HG02870 (cell line): ENCODE measurements at regions not wholly inside any gene's neighbourhood (a gene's known extent, or its start where the extent isn't known, plus 50 kb on each side); places are given as distances from the start of the nearest gene placed in this dataset.

Source experiments
- ATAC-seq: cut with Tn5 transposase; IDR thresholded peaks from one replicate; pipeline ENCODE4 v1.9.1; 2021; ENCODE audit warnings: mild to moderate bottlenecking, moderate library complexity; ENCODE audit not compliant: unreplicated experiment

DNA sequence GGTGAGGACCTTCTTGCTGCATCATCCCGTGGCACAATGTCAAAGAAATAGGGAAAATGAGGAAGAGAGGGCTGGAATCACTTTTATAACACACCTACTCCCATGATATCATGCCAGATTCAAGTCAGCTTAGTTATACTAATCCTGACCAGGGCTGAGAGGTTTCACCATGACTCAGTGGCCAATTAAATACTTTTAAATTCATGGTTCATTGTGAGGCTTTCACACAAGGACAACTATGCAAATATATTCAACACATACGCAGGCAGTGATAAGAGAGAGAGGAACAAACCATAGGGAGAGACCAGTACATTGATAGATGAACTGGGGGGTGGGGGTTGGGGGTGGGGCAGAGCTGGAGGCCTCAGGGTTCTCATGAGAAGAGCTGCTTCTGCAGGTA, 313.1 kb downstream of the LRFN2 start:
- no peak for ATAC-seq

DNA sequence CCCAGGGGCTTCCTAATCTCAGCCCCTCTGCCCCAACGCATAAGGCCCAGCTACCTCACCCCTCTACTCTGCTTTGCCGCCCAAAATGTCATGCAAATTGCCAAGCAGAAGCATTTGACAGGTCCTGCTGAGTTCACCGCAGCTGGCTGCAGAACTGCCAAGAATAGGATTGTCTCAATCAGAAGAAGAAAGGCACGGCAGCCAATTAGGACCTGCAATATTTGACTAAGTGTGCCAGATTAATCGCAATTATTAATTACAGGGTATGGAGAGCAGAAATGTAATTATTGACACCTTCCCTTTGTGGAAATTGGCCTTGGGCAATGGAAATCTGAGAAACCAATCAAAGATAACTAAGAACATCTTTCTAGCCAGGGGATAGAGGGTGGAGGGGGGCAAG, 318.6 kb downstream of the LRFN2 start:
- no peak for ATAC-seq

DNA sequence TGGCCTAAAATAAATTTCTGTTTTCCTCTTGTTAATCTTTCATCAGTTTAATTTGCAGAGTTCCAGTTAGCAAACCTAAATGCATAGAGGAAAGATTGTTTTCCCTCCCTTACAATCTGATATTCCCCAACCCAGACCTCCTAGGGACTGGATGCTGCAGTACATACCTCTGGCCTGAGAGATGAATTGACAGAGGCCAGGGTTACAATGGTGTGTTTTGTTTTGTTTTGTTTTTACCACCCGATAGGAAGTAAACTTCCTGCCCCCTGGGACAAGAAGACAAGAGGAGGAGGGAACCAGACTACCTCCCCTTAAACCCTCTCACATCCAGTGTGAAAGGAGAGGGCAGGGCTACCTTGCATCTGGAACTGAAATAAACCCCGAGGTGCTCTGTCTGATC, 319.0 kb downstream of the LRFN2 start:
- no peak for ATAC-seq

DNA sequence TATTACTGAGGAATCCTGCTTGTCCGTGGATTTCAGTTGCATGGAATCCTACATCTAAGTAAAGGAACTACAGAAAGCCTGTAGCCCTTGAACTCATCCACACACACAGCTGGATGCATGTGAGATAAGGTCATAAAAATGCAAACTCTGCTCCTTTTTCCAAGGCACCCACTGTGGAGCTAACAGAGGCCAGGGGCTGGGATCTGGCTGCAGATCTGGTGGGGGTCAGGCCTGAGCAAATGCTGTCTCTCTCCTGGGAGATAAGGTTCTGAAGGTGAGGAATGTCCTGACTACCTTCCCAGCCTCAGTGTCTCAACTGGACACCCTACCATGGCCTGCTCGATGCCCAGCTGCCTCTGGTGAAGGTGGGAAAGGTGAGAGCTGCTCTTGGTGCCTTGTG, 321.5 kb downstream of the LRFN2 start:
- ATAC-seq = no peak

DNA sequence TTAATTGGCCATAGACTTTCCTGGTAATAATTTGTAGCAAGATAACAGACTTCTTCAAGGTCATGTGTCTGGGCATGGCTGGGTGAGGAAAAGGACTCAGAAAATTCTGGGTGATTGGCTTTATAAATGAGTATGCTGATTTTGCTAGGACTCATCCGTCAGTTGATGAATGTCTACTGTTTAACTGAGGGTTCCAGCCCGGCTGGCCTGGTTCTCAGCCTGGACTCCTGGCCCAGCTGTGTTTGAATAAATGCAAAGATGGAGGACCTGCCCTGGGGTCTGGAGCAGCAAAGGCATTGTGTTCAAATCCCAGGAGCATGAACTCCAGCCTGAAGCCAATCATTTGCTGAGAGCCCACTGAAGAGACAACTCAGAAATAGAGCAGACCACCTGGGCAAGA, 323.2 kb downstream of the LRFN2 start:
- ATAC-seq = no peak

- no peak for ATAC-seq
Measured at GRCh38 chr6:40262363-40262762, 324.8 kb downstream of the LRFN2 start.

- no peak for ATAC-seq
Measured at GRCh38 chr6:40258531-40258930, 324.3 kb upstream of the MOCS1 start.

GRCh38 chr6:40256831-40257230, 322.6 kb upstream of the MOCS1 start:
- ATAC-seq = no peak

DNA sequence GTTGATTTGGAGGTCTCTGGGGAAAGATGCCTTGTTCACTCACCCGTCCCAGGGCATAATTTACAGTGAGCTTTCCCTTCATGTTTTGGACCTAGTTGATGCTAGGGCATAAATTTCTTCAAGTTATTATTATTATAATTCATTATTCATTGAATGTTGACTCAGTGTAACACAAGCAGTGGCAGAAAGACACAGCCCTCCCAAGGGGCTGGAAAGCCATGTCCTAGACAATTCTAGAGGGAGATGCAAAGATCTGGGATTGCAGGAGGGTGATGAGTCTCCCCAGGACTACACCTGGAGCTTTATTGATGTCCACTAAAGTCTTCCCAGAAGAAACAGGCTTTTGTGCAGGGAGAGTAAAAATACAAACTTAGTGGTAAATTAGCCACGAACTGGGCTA, 322.0 kb upstream of the MOCS1 start:
- ATAC-seq = no peak

DNA sequence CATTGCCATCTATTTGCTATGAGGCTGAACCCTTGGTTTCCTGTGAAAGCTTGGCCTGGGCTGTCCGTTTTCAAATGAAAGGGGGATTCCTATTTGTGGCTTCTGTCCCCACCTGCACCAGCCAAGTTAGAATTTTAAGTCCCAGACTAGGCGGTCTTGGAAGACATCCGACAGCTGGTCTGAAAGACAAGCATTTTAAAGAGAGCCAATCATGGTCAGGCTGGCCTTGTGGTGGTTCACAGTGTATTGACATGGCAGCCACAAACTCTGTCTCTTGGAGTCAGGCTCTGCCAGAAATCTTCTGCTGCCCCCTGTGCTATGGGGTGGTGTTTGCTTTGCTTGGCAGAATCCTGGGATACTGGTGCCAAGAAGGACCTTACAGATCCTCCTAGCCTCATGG, 319.2 kb upstream of the MOCS1 start:
- no peak for ATAC-seq

DNA sequence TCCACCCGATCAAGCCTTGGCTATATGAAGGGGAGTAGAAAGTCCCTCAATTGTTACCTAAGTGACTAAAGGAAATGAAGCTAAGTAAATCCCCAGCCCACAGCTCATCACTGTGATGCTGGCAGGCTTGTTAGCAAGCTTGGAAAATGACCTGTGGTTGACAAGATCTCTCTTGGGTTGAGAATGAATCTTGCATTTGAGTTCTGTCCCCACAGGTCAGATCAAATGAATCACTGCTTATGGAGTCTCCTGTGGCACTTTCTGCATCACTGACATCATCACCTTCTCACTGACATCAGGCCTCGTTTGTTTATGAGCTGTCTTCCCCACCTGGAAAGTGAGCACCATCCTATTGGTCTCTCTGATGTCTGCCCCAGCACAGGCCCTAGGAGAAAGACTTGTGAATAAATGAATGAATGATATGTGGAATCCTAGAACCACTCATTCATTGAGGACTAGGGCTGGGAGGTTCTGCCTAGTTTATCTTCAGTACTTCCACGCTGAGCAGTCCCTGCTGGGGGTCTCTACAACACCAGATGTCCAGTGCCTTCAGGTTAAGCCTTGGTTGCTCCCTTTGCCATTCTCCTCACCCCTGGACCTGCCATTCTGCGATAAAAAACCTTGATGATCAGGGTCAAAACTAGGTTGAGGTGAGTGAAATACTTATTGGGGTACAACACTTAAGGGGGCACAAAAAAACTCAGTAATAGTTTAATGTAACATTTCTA, 318.4 kb upstream of the MOCS1 start:
- no peak for ATAC-seq

GRCh38 chr6:40251637-40252300, 317.5 kb upstream of the MOCS1 start:
- no peak for ATAC-seq

DNA sequence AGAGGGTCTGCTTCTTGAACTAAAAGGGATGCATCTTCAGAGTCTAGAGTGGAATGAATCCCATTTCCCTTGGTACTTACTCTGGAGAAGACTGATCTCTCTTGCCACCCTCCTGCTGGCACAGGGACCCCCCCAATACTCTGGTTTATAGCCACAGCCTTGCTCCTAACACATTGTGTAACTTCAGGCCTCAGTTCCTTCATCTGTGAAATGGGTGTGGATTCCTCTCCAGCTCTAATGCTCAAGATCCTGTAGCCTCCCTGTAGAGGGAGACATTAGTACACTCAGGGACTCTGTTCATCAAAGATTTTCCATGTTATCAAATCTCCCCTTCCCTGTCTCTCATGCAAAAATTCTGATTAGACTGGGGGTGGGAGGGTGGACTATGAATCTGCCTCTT, 315.7 kb upstream of the MOCS1 start:
- ATAC-seq = no peak

DNA sequence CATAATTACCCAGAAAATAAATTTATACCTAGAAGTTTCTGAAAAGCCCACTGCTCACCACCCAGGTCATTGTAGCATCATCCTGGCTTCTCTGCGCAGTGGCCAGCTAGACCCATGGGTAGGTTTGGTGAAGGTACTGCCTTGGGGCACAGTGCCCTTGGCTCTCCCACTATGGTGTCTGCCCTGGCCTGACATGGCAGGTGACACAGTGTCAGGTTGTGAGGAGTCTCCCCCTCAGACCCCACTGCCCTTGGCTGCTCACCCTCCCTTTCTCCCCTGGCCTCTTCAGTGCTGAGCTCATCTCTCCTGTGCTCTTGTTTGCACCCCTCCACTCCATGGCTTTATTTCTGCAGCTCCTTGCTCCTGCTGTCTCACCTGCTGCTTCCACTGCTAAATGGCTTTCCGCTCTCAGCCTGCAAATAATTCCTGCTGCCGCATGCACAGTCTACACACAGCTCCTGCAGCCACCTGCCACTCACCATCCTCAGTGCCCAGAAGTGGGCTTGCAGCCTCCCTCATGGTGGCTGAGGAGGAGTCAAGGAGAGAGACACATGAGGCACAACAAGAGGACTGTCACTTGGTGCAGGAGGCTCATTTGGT, 313.4 kb upstream of the MOCS1 start:
- no peak for ATAC-seq

GRCh38 chr6:40244699-40245098, 310.4 kb upstream of the MOCS1 start:
- ATAC-seq = no peak

DNA sequence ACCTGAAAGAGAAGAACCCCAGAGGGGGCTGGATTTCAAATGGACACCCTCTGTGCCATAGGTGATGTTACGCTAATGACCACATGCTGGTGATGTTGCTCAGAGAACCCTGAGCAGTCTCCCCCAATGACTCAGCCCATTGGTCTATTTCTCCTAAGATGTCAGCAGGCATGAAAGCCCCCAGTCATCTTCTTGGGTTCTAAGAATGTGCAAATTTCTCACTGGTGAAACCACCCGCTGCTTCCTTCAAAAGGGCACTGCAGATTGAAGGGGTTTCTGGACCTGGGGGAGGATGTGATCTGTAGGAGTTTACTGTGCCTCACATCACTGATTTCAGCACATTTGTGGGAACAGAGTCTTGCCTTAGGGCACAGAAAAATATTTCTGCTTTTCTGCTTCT, 298.4 kb upstream of the MOCS1 start:
- ATAC-seq = no peak

- no peak for ATAC-seq
Measured at GRCh38 chr6:40227735-40228134, 293.5 kb upstream of the MOCS1 start.

DNA sequence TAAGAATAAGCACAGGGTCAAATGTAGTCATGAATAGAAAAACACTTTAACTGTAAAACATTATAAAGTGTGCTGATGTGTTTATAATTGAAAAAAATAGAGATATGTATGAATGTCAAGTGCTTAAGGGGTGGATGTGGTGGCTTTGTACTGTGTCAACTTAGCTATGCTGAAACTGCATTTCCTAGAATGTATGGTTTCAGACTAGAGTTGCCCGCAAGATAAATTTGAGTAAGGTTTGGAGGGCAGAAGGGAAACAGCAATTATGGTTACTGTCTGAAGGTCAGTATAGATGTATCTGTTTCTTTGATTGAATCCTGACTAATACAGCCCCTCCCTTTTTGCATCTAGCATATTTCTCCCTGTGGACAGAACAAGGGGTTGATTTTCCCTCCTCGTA, 288.1 kb upstream of the MOCS1 start:
- ATAC-seq = no peak

DNA sequence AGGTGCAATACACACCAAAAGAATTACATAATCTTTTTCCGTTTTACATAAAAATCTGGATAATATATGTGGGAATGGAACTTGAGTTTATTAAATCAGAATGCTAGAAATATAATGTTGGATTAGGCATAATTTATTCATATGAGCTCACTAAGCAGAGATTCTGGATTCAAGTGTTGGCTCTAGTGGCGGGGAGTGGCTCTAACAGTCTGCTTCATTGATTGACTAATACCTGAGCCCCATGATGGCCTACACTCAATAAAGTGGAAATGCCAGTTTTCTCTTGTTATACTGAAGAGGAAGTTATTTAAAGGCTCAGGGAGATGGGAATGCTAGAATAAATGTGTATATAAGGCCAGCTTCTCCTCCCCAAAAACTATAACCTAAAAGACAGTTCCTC, 285.5 kb upstream of the MOCS1 start:
- no peak for ATAC-seq

GRCh38 chr6:40210628-40211056, 276.4 kb upstream of the MOCS1 start:
- ATAC-seq = no peak

- ATAC-seq = no peak
Measured at GRCh38 chr6:40205801-40206200, 271.5 kb upstream of the MOCS1 start.

DNA sequence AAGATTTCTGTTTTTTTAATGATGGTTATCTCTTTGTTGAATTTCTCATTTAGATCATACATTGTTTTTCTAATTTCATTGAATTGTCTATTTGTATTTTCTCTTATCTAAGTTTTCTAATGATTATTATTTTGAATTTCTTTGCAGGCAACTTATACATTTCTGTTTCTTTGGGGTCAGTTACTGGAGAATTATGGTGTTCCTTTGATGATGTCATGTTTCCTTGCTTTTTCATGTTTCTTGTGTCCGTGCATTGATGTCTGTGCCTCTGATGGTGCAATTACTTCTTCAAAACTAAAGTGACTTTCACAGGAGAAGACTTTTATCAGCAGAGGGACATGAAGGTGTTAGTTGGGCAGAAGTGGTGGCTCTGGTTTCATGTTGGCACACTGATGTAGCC, 270.7 kb upstream of the MOCS1 start:
- ATAC-seq = no peak
